IMR-90 (cell line): ENCODE measurements at regions not wholly inside any gene's neighbourhood (a gene's known extent, or its start where the extent isn't known, plus 50 kb on each side); places are given as distances from the start of the nearest gene placed in this dataset.

ENCODE experiments used
- ATAC-seq: fragments of 200-7000 bp; cut with Tn5 transposase; 2 replicates; pipeline ENCODE4 v1.9.1; 2020; ENCODE audit warnings: low read depth, mild to moderate bottlenecking, moderate library complexity
- BruUV-seq: library from RNA; stranded (reverse); fragments of 400-500 nt; replicated peaks from 2 replicates; lab custom pipeline; 2021; lab: Mats Ljungman, UMichigan
- CTCF ChIA-PET: fragments of 300-600 bp; formaldehyde crosslinking; extraction: SDS; loops from one replicate; lab custom pipeline; 2021; ENCODE audit warnings: antibody characterized with exemption; lab: Yijun Ruan, JAX
- POLR2A ChIA-PET: fragments of 300-600 bp; sonication (Branson Sonifier 250); formaldehyde crosslinking; loops from one replicate; lab custom pipeline; 2022; ENCODE audit warnings: antibody characterized with exemption; ENCODE audit not compliant: unreplicated experiment; lab: Charles Lee
- DNase-seq: peaks from one replicate; pipeline ENCODE4 v3.0.0; 2013
- H2AFZ ChIP-seq: replicated peaks from 2 replicates; pipeline ENCODE3; 2013; ENCODE audit warnings: low read length, mild to moderate bottlenecking; ENCODE audit not compliant: poor library complexity
- H2AK5ac ChIP-seq: 2 replicates; pipeline ENCODE4 v1.6.1; 2013; ENCODE audit warnings: low read depth, low read length, inconsistent platforms
- H2AK9ac ChIP-seq: replicated peaks from 2 replicates; pipeline ENCODE3; 2013; ENCODE audit warnings: mild to moderate bottlenecking, low read depth, low read length, moderate library complexity; ENCODE audit not compliant: poor library complexity
- H2BK120ac ChIP-seq: 2 replicates; pipeline ENCODE4 v1.6.1; 2013; ENCODE audit warnings: low read depth, low read length, inconsistent platforms
- H2BK15ac ChIP-seq: 3 replicates; pipeline ENCODE4 v1.6.1; 2013; ENCODE audit warnings: low read depth, low read length, inconsistent platforms
- H2BK20ac ChIP-seq: 2 replicates; pipeline ENCODE4 v1.6.1; 2013; ENCODE audit warnings: low read depth, mild to moderate bottlenecking, inconsistent platforms, low read length, moderate library complexity
- H2BK5ac ChIP-seq: 2 replicates; pipeline ENCODE4 v1.6.1; 2013; ENCODE audit warnings: mild to moderate bottlenecking, low read depth, low read length, inconsistent platforms; ENCODE audit not compliant: poor library complexity, severe bottlenecking
- H3K14ac ChIP-seq: replicated peaks from 2 replicates; pipeline ENCODE4 v1.6.1; 2013; ENCODE audit warnings: low read depth, low read length, inconsistent platforms
- H3K18ac ChIP-seq: 2 replicates; pipeline ENCODE4 v1.6.1; 2013; ENCODE audit warnings: low read depth, low read length, control low read depth
- H3K23ac ChIP-seq: 2 replicates; pipeline ENCODE4 v1.6.1; 2013; ENCODE audit warnings: low read depth, low read length, inconsistent platforms
- H3K27ac ChIP-seq: 2 replicates; pipeline ENCODE4 v1.5.1; 2013; ENCODE audit warnings: mild to moderate bottlenecking, control low read depth, low read length; ENCODE audit not compliant: insufficient read depth
- H3K27me3 ChIP-seq: 2 replicates; pipeline ENCODE4 v1.6.1; 2013; ENCODE audit warnings: low read length; ENCODE audit not compliant: control insufficient read depth, insufficient read depth
- H3K36me3 ChIP-seq: 2 replicates; pipeline ENCODE4 v1.6.1; 2013; ENCODE audit warnings: low read length, mixed read lengths; ENCODE audit not compliant: control insufficient read depth, insufficient read depth
- H3K4ac ChIP-seq: 2 replicates; pipeline ENCODE4 v1.6.1; 2013; ENCODE audit warnings: low read depth, low read length, inconsistent platforms
- H3K4me1 ChIP-seq: 2 replicates; pipeline ENCODE4 v1.6.1; 2013; ENCODE audit warnings: low read length, mixed read lengths; ENCODE audit not compliant: control insufficient read depth, insufficient read depth
- H3K4me2 ChIP-seq: 2 replicates; pipeline ENCODE4 v1.6.1; 2013; ENCODE audit warnings: low read depth, mild to moderate bottlenecking, control low read depth, low read length, moderate library complexity
- H3K4me3 ChIP-seq: 2 replicates; pipeline ENCODE4 v1.5.1; 2013; ENCODE audit warnings: low read depth, mild to moderate bottlenecking, control low read depth, low read length, moderate library complexity; ENCODE audit not compliant: insufficient read depth
- H3K56ac ChIP-seq: 2 replicates; pipeline ENCODE4 v1.6.1; 2013; ENCODE audit warnings: low read length, inconsistent platforms; ENCODE audit not compliant: insufficient read depth; ENCODE audit errors: extremely low read depth
- H3K79me1 ChIP-seq, 2 experiments: 2 replicates each; pipeline ENCODE4 v1.6.1; 2013; ENCODE audit warnings: low read length in 2 of 2, inconsistent platforms in 1 of 2, low read depth in 1 of 2
- H3K9ac ChIP-seq: 2 replicates; pipeline ENCODE4 v1.6.1; 2013; ENCODE audit warnings: low read depth, low read length, control low read depth
- H3K9me1 ChIP-seq: 2 replicates; pipeline ENCODE4 v1.6.1; 2013; ENCODE audit warnings: low read length, inconsistent platforms; ENCODE audit not compliant: insufficient read depth
- H3K9me3 ChIP-seq: 2 replicates; pipeline ENCODE4 v1.6.1; 2013; ENCODE audit warnings: low read length; ENCODE audit not compliant: control insufficient read depth, insufficient read depth
- H4K20me1 ChIP-seq: 2 replicates; pipeline ENCODE4 v1.6.1; 2013; ENCODE audit warnings: low read length, inconsistent platforms; ENCODE audit not compliant: insufficient read depth
- H4K5ac ChIP-seq: 2 replicates; pipeline ENCODE4 v1.6.1; 2013; ENCODE audit warnings: mild to moderate bottlenecking, low read depth, low read length, control low read depth
- H4K8ac ChIP-seq, 2 experiments: 2 replicates each; pipeline ENCODE4 v1.6.1; 2013; ENCODE audit warnings: low read depth in 2 of 2, low read length in 2 of 2, control low read depth in 1 of 2, inconsistent platforms in 1 of 2
- H4K91ac ChIP-seq: 2 replicates; pipeline ENCODE4 v1.6.1; 2013; ENCODE audit warnings: low read depth, low read length, inconsistent platforms; ENCODE audit not compliant: insufficient read depth
- BHLHE40 ChIP-seq: fragments of 150-350 bp; IDR thresholded peaks from 2 replicates; pipeline ENCODE4 v1.6.1; 2016; ENCODE audit warnings: mild to moderate bottlenecking, low read depth, low read length
- CHD1 ChIP-seq: IDR thresholded peaks from 2 replicates; pipeline ENCODE4 v1.6.1; 2012; ENCODE audit warnings: low read depth, low read length, improper control_type of control experiment
- MAFK ChIP-seq: IDR thresholded peaks from 2 replicates; pipeline ENCODE4 v1.6.1; 2012; ENCODE audit warnings: low read depth, low read length, improper control_type of control experiment
- POLR2A ChIP-seq: IDR thresholded peaks from 2 replicates; pipeline ENCODE4 v1.6.1; 2012; ENCODE audit warnings: mild to moderate bottlenecking, low read depth, low read length
- RAD21 ChIP-seq: IDR thresholded peaks from 2 replicates; pipeline ENCODE4 v1.6.1; 2012; ENCODE audit warnings: low read length, improper control_type of control experiment
- WGBS, 2 experiments: methylation state at CpG; one replicate each; pipeline versions ENCODE4 v1.1.5 to v1.1.7; 2013; ENCODE audit warnings: missing lambda C conversion rate in 2 of 2; ENCODE audit not compliant: insufficient read length in 1 of 2; ENCODE audit errors: extremely low coverage in 2 of 2; 5-methylcytosine and 5-hydroxymethylcytosine counted together
- dilution Hi-C: fragments of 300-500 bp; cut with HindIII; formaldehyde crosslinking; loops from one replicate; pipeline ENCODE4 v1.14.3; 2018; ENCODE audit warnings: low sequenced_read_pairs; ENCODE audit not compliant: unreplicated experiment
- in situ Hi-C: fragments of 300-500 bp; cut with MboI; formaldehyde crosslinking; loops from 3 replicates; pipeline ENCODE4 v1.14.3; 2019; ENCODE audit warnings: low sequenced_read_pairs, inconsistent platforms, mixed read lengths
- intact Hi-C: fragments of 100-400 bp; cut with micrococcal nuclease; formaldehyde crosslinking; loops from 2 replicates; pipeline ENCODE4 v1.10.0; 2022

DNA sequence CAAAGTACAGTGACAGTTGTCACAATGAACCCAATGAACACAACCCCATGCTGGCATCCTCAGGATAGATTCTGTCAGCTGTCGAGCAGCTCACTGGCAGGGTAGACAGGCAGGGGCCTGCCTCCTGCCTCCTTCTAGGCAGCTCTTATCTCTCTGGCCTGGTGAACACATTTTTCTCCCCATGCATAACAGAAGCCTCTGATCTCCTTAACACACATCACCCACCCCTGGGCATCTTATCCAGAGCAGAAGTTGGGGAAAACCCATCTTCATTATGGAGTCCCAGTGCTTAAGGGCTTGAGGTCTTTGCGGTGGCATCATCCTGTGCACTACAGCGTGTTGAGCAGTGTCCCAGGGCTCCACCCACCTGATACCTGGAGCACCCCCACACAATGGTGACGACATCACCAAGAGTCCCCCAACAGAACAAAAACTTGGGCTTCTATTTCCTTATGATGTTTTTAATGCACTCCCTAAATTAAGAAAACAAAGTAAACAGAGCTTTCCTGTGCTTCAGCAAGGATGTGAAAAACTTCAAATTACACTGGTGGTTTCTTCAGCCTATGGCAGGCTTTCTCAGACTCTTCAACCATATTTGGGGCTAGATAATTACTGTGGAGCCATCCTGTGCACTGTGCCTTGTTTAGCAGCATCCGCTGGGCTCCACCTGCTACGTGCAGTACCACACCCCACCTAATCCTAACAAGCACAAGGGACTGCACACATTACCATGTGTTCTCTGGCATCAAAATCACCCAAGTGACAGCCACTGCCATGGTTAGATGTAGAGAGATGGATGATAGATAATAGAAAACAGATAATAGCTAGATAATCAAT, 277.4 kb upstream of the USP9Y start:
- Histone ChIP-seq H3K27ac (no peak overlapping the region), H4K20me1 (no peaks in the 10 kb centered on the region), H3K9me1 (no peaks in the 10 kb centered on the region), H2AK5ac (no peak overlapping the region), H3K9me3 (no peaks in the 10 kb centered on the region), H3K4me2 (no peak overlapping the region), H3K9ac (no peak overlapping the region), H3K4me1 (no peaks in the 10 kb centered on the region), H2AK9ac (no peak overlapping the region), H2BK5ac (no peak overlapping the region), H2BK20ac (no peak overlapping the region), H4K8ac (no peak overlapping the region), H3K14ac (no peak overlapping the region), H3K23ac (no peak overlapping the region), H4K91ac (no peak overlapping the region), H2AFZ (no peak overlapping the region), H2BK120ac (no peak overlapping the region), H3K36me3 (no peaks in the 10 kb centered on the region), H3K4me3 (no peak overlapping the region), H3K4ac (no peak overlapping the region), H3K18ac (no peak overlapping the region), H4K5ac (no peak overlapping the region), H3K79me1 (no peaks in the 10 kb centered on the region), H3K56ac (no peak overlapping the region), H2BK15ac (no peak overlapping the region), H3K27me3 (no peaks in the 10 kb centered on the region)
- ATAC-seq = no peak
- in situ Hi-C loops (no loop called here), intact Hi-C loops (no loop called here), dilution Hi-C loops (no loop called here)
- no CpG with 5 or more reads among the region's 6 CpGs for WGBS, 2 experiments
- TF ChIP-seq CHD1 = no peak
- TF ChIP-seq POLR2A = no peak
- no peak for TF ChIP-seq RAD21
- TF ChIP-seq BHLHE40 = no peak
- TF ChIP-seq MAFK = no peak
- BruUV-seq = no TSS peak
- ChIA-PET POLR2A (no interaction called here), CTCF (no interaction called here)
- DNase-seq = no peak
